OCI-LY7 (cell line): ENCODE measurements at regions not wholly inside any gene's neighbourhood (a gene's known extent, or its start where the extent isn't known, plus 50 kb on each side); places are given as distances from the start of the nearest gene placed in this dataset.

Experiments used
- EZH2phosphoT487 ChIP-seq: fragments of 200-600 bp; sonication (generic); IDR thresholded peaks from 2 replicates; pipeline ENCODE4 v1.6.1; 2018; ENCODE audit warnings: low read depth, borderline replicate concordance, mild to moderate bottlenecking, mixed run types, antibody characterized with exemption, low read length, moderate library complexity, mixed read lengths
- TF ChIP-seq, protein P1 (sequence below): fragments of 200-600 bp; sonication (generic); conservative IDR thresholded peaks from 2 replicates; pipeline ENCODE4 v1.5.1; 2014; ENCODE audit warnings: mild to moderate bottlenecking, antibody characterized with exemption, low read length, moderate library complexity, mixed read lengths

GRCh38 chr6:130574146-130574545 lies 208.3 kb downstream of the TMEM200A start:
- TF ChIP-seq, protein P1, sequence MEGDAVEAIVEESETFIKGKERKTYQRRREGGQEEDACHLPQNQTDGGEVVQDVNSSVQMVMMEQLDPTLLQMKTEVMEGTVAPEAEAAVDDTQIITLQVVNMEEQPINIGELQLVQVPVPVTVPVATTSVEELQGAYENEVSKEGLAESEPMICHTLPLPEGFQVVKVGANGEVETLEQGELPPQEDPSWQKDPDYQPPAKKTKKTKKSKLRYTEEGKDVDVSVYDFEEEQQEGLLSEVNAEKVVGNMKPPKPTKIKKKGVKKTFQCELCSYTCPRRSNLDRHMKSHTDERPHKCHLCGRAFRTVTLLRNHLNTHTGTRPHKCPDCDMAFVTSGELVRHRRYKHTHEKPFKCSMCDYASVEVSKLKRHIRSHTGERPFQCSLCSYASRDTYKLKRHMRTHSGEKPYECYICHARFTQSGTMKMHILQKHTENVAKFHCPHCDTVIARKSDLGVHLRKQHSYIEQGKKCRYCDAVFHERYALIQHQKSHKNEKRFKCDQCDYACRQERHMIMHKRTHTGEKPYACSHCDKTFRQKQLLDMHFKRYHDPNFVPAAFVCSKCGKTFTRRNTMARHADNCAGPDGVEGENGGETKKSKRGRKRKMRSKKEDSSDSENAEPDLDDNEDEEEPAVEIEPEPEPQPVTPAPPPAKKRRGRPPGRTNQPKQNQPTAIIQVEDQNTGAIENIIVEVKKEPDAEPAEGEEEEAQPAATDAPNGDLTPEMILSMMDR = no peak
- TF ChIP-seq EZH2phosphoT487 = no peak
